22Rv1 (cell line): ENCODE measurements at regions not wholly inside any gene's neighbourhood (a gene's known extent, or its start where the extent isn't known, plus 50 kb on each side); places are given as distances from the start of the nearest gene placed in this dataset.

ENCODE experiments used
- H3K27ac ChIP-seq: fragments of 450-650 bp; 2 replicates; pipeline ENCODE4 v1.5.1; 2017
- ZFX ChIP-seq: fragments of 450-650 bp; IDR thresholded peaks from 2 replicates; pipeline ENCODE4 v1.6.1; 2017; ENCODE audit warnings: antibody characterized with exemption, borderline replicate concordance
- TF ChIP-seq, protein P1 (sequence below): fragments of 450-650 bp; IDR thresholded peaks from 2 replicates; pipeline ENCODE4 v1.5.1; 2017; ENCODE audit warnings: mild to moderate bottlenecking

- TF ChIP-seq, protein P1, sequence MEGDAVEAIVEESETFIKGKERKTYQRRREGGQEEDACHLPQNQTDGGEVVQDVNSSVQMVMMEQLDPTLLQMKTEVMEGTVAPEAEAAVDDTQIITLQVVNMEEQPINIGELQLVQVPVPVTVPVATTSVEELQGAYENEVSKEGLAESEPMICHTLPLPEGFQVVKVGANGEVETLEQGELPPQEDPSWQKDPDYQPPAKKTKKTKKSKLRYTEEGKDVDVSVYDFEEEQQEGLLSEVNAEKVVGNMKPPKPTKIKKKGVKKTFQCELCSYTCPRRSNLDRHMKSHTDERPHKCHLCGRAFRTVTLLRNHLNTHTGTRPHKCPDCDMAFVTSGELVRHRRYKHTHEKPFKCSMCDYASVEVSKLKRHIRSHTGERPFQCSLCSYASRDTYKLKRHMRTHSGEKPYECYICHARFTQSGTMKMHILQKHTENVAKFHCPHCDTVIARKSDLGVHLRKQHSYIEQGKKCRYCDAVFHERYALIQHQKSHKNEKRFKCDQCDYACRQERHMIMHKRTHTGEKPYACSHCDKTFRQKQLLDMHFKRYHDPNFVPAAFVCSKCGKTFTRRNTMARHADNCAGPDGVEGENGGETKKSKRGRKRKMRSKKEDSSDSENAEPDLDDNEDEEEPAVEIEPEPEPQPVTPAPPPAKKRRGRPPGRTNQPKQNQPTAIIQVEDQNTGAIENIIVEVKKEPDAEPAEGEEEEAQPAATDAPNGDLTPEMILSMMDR = no peak
- no peak overlapping the region for H3K27ac ChIP-seq
Measured at GRCh38 chr2:67137699-67138098, 259.4 kb upstream of the ETAA1 start.

DNA sequence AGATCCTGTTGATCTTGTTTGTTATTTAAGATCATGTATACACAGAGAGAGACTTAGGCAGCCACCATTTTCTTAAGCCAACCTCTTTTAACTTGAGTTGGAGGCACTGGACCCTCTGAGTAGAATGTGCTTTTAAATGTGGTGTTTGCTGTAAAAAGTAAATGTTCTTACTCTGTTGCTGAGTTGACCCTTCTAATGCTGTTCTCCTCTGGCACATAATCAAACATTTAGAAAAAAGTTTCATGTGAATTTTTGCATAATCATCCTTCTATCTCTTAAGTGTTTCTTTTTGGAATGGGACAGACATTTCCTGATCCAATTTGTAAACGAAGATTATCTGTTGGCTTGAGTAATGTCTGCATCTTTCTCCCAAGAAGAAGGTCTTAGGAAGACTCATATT lies 255.1 kb upstream of the ETAA1 start:
- no peak overlapping the region for H3K27ac ChIP-seq
- TF ChIP-seq ZFX = no peak
- TF ChIP-seq, protein P1 = no peak

GRCh38 chr2:67142741-67143140 lies 254.4 kb upstream of the ETAA1 start:
- TF ChIP-seq ZFX = no peak
- TF ChIP-seq, protein P1 = no peak
- H3K27ac ChIP-seq = no peak overlapping the region

DNA sequence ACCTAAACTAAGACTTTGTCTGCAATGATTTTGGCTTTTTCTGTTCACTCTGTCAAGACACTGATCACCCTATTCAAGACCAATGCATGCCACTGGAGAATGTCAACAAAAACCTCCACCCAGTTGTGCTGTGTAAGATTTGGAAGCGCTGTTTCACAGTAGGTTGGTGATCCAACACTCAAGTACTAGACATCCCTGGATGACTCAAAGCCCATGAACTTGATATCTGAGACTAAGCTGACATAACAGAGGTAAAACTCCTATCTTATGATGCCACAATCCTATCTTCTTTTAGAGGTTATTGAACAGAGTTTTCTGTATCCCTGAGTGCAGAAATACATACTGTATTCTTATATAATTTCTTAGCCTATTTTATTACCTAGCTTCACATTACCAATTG lies 251.3 kb upstream of the ETAA1 start:
- TF ChIP-seq ZFX = no peak
- TF ChIP-seq, protein P1 = no peak
- no peak overlapping the region for H3K27ac ChIP-seq

GRCh38 chr2:67156796-67157195 lies 240.3 kb upstream of the ETAA1 start:
- H3K27ac ChIP-seq = no peak overlapping the region
- TF ChIP-seq ZFX = no peak
- TF ChIP-seq, protein P1 = no peak

DNA sequence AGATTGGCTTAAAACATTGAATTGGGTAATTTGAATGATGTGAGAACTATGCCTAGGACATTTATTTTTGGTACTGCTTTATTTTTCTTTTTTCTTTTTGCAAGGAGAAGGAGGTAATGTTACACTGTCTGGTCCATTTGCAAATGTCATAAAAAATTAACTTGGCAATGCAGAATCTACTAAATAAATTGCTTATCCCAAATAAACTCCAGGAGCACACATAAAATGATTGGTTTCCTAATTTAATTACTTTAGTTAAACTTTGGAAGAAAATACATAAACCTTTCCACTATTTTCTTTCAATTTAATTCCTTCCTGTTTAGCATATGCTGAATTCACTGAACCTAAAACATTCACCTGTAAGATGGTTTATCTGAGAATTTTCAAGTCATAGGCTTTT lies 238.4 kb upstream of the ETAA1 start:
- no peak overlapping the region for H3K27ac ChIP-seq
- TF ChIP-seq, protein P1 = no peak
- no peak for TF ChIP-seq ZFX

DNA sequence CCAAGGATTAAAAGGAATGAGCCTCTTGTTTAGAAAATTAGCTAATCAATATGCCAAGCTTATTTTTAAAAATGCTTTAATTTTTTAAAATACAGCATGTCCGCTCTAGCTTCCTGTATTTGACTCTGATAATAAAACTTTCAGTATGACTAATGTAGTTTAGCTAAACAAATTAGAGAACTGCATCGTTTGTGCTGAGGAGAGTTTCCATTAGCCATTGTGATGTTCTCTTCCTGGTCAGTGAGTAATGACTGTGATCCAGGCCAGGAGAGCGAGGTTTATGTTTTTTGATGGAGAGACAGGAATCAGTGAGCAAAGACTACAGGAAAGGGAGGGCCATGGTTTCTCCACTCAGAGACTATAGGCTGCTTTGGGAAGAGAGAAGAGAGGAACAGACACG lies 237.2 kb upstream of the ETAA1 start:
- H3K27ac ChIP-seq = no peak overlapping the region
- TF ChIP-seq ZFX = no peak
- TF ChIP-seq, protein P1 = no peak
